ENCODE measurements at regions not wholly inside any gene's neighbourhood (a gene's known extent, or its start where the extent isn't known, plus 50 kb on each side); places are given as distances from the start of the nearest gene placed in this dataset.
"Not testable (repeated sequence)": the region's sequence is repeated elsewhere in the genome, so short reads cannot be mapped to it uniquely, and the experiment has no call there.

- not testable (repeated sequence) for TF ChIP-seq CTCF, POLR2A (IDR thresholded peaks at IDR 0.05)
Observed at GRCh38 chr14:106475214-106475613, 948.8 kb downstream of the TMEM121 start.

Measured in testis (tissue), 2 donors.